Activated CD4-positive, alpha-beta T cell treated with anti-CD3 and anti-CD28 coated beads, Interleukin-2, amount 10 ng/mL, durations not matched to agents 24 days and 14 days (primary cell): ENCODE measurements at regions not wholly inside any gene's neighbourhood (a gene's known extent, or its start where the extent isn't known, plus 50 kb on each side); places are given as distances from the start of the nearest gene placed in this dataset.
"Not testable (repeated sequence)": the region's sequence is repeated elsewhere in the genome, so short reads cannot be mapped to it uniquely, and the experiment has no call there.

Source experiments
- DNase-seq: peaks from one replicate; pipeline ENCODE4 v3.0.0; 2022
- H3K27ac Mint-ChIP-seq: one replicate; pipeline ENCODE4 v1.8.0; 2022; ENCODE audit warnings: mild to moderate bottlenecking, mixed read lengths
- H3K27me3 Mint-ChIP-seq: one replicate; pipeline ENCODE4 v1.8.0; 2022; ENCODE audit warnings: mixed read lengths
- H3K36me3 Mint-ChIP-seq: one replicate; pipeline ENCODE4 v1.8.0; 2022; ENCODE audit warnings: low read depth, mild to moderate bottlenecking, mixed read lengths
- H3K4me1 Mint-ChIP-seq: one replicate; pipeline ENCODE4 v1.8.0; 2021; ENCODE audit warnings: mixed read lengths
- H3K4me3 Mint-ChIP-seq: one replicate; pipeline ENCODE4 v1.8.0; 2022; ENCODE audit warnings: mild to moderate bottlenecking, moderate library complexity, mixed read lengths
- H3K9me3 Mint-ChIP-seq: one replicate; pipeline ENCODE4 v1.8.0; 2021; ENCODE audit warnings: mixed read lengths
- intact Hi-C: fragments of 100-400 bp; cut with micrococcal nuclease; formaldehyde crosslinking; loops from one replicate; pipeline ENCODE4 v1.15.1; 2023

GRCh38 chr1:166603296-166603695, 236.0 kb upstream of the POGK start:
- no peaks in the 10 kb centered on the region for H3K4me1 Mint-ChIP-seq
- no peak overlapping the region for H3K4me3 Mint-ChIP-seq
- no peak overlapping the region for H3K27ac Mint-ChIP-seq
- H3K9me3 Mint-ChIP-seq: no peaks in the 10 kb centered on the region
- no peak for DNase-seq
- intact Hi-C loops: no loop called here
- H3K36me3 Mint-ChIP-seq: no peaks in the 10 kb centered on the region
- no peaks in the 10 kb centered on the region for H3K27me3 Mint-ChIP-seq

- no peaks in the 10 kb centered on the region for H3K4me1 Mint-ChIP-seq
- no peaks in the 10 kb centered on the region for H3K27me3 Mint-ChIP-seq
- no peak overlapping the region for H3K27ac Mint-ChIP-seq
- DNase-seq: no peak
- H3K9me3 Mint-ChIP-seq: no peaks in the 10 kb centered on the region
- H3K4me3 Mint-ChIP-seq: no peak overlapping the region
- no peaks in the 10 kb centered on the region for H3K36me3 Mint-ChIP-seq
- intact Hi-C loops: no loop called here
Observed at GRCh38 chr1:166605137-166605536, 234.1 kb upstream of the POGK start.

GRCh38 chr1:166612886-166613285, 226.4 kb upstream of the POGK start:
- no peak for DNase-seq
- no peaks in the 10 kb centered on the region for H3K9me3 Mint-ChIP-seq

GRCh38 chr1:166616206-166616605, 223.1 kb upstream of the POGK start:
- H3K9me3 Mint-ChIP-seq: no peaks in the 10 kb centered on the region
- no peak overlapping the region for H3K4me3 Mint-ChIP-seq
- no peak for DNase-seq
- peaks cover 2% of the 10 kb centered on the region for H3K27me3 Mint-ChIP-seq
- no peaks in the 10 kb centered on the region for H3K36me3 Mint-ChIP-seq
- H3K27ac Mint-ChIP-seq: no peak overlapping the region
- H3K4me1 Mint-ChIP-seq: no peaks in the 10 kb centered on the region
- intact Hi-C loops: no loop called here

More at GRCh38 chr1:166612886-166613285, 226.4 kb upstream of the POGK start:
- no peaks in the 10 kb centered on the region for H3K4me1 Mint-ChIP-seq
- H3K36me3 Mint-ChIP-seq: no peaks in the 10 kb centered on the region
- H3K4me3 Mint-ChIP-seq: no peak overlapping the region
- no peak overlapping the region for H3K27ac Mint-ChIP-seq
- intact Hi-C loops: no loop called here
- H3K27me3 Mint-ChIP-seq: no peaks in the 10 kb centered on the region

GRCh38 chr1:166626711-166627110, 212.6 kb upstream of the POGK start:
- Mint-ChIP-seq H3K27me3 (peaks cover 1% of the 10 kb centered on the region), H3K4me1 (no peaks in the 10 kb centered on the region), H3K4me3 (no peak overlapping the region), H3K9me3 (no peaks in the 10 kb centered on the region), H3K27ac (no peak overlapping the region), H3K36me3 (no peaks in the 10 kb centered on the region)
- intact Hi-C loops: no loop called here
- no peak for DNase-seq

- no peak for DNase-seq
- Mint-ChIP-seq H3K27me3 (no peaks in the 10 kb centered on the region), H3K9me3 (no peaks in the 10 kb centered on the region), H3K27ac (no peak overlapping the region), H3K36me3 (no peaks in the 10 kb centered on the region), H3K4me3 (no peak overlapping the region), H3K4me1 (no peaks in the 10 kb centered on the region)
- intact Hi-C loops: no loop called here
Observed at GRCh38 chr1:166627558-166627957, 211.7 kb upstream of the POGK start.

- Mint-ChIP-seq H3K27ac (no peak overlapping the region), H3K36me3 (no peaks in the 10 kb centered on the region), H3K4me1 (no peaks in the 10 kb centered on the region), H3K9me3 (no peaks in the 10 kb centered on the region), H3K4me3 (no peak overlapping the region), H3K27me3 (no peaks in the 10 kb centered on the region)
- intact Hi-C loops: no loop called here
- no peak for DNase-seq
Observed at GRCh38 chr1:166628259-166628658, 211.0 kb upstream of the POGK start.

GRCh38 chr1:166629946-166630345, 209.3 kb upstream of the POGK start:
- Mint-ChIP-seq H3K4me1 (no peaks in the 10 kb centered on the region), H3K27ac (no peak overlapping the region), H3K4me3 (no peak overlapping the region), H3K9me3 (no peaks in the 10 kb centered on the region), H3K27me3 (no peaks in the 10 kb centered on the region), H3K36me3 (no peaks in the 10 kb centered on the region)
- intact Hi-C loops: no loop called here
- DNase-seq: no peak

GRCh38 chr1:166630369-166630768, 208.9 kb upstream of the POGK start:
- Mint-ChIP-seq H3K4me1 (no peaks in the 10 kb centered on the region), H3K27me3 (no peaks in the 10 kb centered on the region), H3K36me3 (no peaks in the 10 kb centered on the region), H3K27ac (no peak overlapping the region), H3K4me3 (no peak overlapping the region), H3K9me3 (no peaks in the 10 kb centered on the region)
- DNase-seq: no peak
- intact Hi-C loops: no loop called here

- Mint-ChIP-seq H3K27me3 (no peaks in the 10 kb centered on the region), H3K4me1 (no peaks in the 10 kb centered on the region), H3K4me3 (no peak overlapping the region), H3K27ac (no peak overlapping the region), H3K36me3 (no peaks in the 10 kb centered on the region), H3K9me3 (no peaks in the 10 kb centered on the region)
- DNase-seq: no peak
- intact Hi-C loops: no loop called here
Observed at GRCh38 chr1:166638137-166638536, 201.1 kb upstream of the POGK start.

GRCh38 chr1:166657228-166657627, 182.0 kb upstream of the POGK start:
- DNase-seq, intact Hi-C loops, H3K4me1 Mint-ChIP-seq, H3K36me3 Mint-ChIP-seq, H3K27me3 Mint-ChIP-seq, H3K27ac Mint-ChIP-seq, H3K4me3 Mint-ChIP-seq, H3K9me3 Mint-ChIP-seq: not testable (repeated sequence)

GRCh38 chr1:166666790-166667189, 172.5 kb upstream of the POGK start:
- intact Hi-C loops, H3K4me1 Mint-ChIP-seq, DNase-seq, H3K27me3 Mint-ChIP-seq, H3K9me3 Mint-ChIP-seq, H3K4me3 Mint-ChIP-seq, H3K27ac Mint-ChIP-seq, H3K36me3 Mint-ChIP-seq: not testable (repeated sequence)

GRCh38 chr1:166667600-166667999, 171.7 kb upstream of the POGK start:
- H3K9me3 Mint-ChIP-seq, DNase-seq, H3K4me3 Mint-ChIP-seq, H3K36me3 Mint-ChIP-seq, intact Hi-C loops, H3K27me3 Mint-ChIP-seq, H3K4me1 Mint-ChIP-seq, H3K27ac Mint-ChIP-seq: not testable (repeated sequence)

- Mint-ChIP-seq H3K9me3 (no peaks in the 10 kb centered on the region), H3K27me3 (no peaks in the 10 kb centered on the region), H3K4me3 (no peak overlapping the region), H3K36me3 (no peaks in the 10 kb centered on the region), H3K27ac (no peak overlapping the region), H3K4me1 (peaks cover 4% of the 10 kb centered on the region)
- intact Hi-C loops: no loop called here
- DNase-seq: no peak
Observed at GRCh38 chr1:166671627-166672026, 167.6 kb upstream of the POGK start.

- DNase-seq: no peak
- H3K27ac Mint-ChIP-seq: no peak overlapping the region
- H3K4me3 Mint-ChIP-seq: no peak overlapping the region
- no peaks in the 10 kb centered on the region for H3K36me3 Mint-ChIP-seq
- no peaks in the 10 kb centered on the region for H3K9me3 Mint-ChIP-seq
- intact Hi-C loops: no loop called here
- H3K27me3 Mint-ChIP-seq: no peaks in the 10 kb centered on the region
- peaks cover 4% of the 10 kb centered on the region for H3K4me1 Mint-ChIP-seq
Observed at GRCh38 chr1:166673722-166674121, 165.6 kb upstream of the POGK start.
